Activated gamma-delta T cell treated with Interleukin-2 at 50 U/mL for 16 hours (primary cell): ENCODE measurements at regions not wholly inside any gene's neighbourhood (a gene's known extent, or its start where the extent isn't known, plus 50 kb on each side); places are given as distances from the start of the nearest gene placed in this dataset.
"Not testable (repeated sequence)": the region's sequence is repeated elsewhere in the genome, so short reads cannot be mapped to it uniquely, and the experiment has no call there.

Source experiments
- DNase-seq: peaks from one replicate; pipeline ENCODE4 v3.0.0-alpha.2; 2020

DNA sequence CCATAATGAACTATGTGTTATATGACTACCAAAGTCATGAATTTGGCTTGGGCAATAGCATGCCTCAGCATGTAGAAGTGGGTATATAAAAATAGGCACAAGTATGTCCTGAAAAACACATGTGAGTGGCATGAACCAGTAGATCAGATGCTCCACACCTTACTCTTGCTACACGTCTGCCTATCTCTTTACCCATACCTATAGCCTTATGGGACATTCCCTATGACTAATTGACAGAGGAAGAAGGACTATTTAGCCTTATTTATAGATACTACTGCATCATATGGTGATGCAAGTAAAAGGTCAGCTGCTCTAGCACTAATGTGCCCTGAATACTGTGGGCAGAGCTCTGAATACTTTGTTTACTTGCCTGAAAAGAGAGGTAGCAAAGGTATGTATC is 81.0 kb upstream of the ZPLD1 start:
- DNase-seq: no peak

DNA sequence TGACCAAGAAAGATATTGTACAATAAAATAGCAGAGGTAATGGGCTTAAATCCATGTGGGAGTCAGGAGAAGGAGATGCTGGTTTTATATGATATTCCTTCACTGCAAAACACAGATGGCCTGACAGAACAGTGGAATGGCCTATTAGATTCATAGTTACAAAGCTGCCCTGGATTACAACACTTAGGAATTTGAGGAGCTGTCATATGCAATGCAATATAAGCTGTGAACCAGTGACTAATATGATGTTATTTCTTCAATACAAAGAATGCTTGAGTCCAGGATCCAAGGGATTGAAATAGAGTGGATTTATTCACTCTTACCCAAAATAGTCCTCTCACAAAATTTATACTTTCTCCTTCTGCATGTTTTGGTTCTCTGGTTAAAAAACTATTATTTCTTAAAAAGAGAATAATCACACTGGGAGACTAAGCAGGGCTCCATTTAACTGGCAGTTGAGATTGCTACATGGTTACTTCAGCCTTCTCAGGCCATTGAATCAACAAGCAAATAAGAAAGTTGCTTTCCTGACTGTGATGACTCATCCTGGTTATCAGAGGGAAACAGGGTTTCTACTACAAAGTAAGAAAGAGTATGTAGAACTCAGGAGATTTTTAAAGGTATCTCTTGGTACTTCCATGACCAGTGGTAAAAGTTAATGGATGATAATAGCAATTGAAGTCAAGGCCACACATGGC is 79.8 kb upstream of the ZPLD1 start:
- no peak for DNase-seq

- DNase-seq: no peak
Measured at GRCh38 chr3:102356506-102356905, 78.3 kb upstream of the ZPLD1 start.

GRCh38 chr3:102357313-102357712 is 77.5 kb upstream of the ZPLD1 start:
- DNase-seq: not testable (repeated sequence)

DNA sequence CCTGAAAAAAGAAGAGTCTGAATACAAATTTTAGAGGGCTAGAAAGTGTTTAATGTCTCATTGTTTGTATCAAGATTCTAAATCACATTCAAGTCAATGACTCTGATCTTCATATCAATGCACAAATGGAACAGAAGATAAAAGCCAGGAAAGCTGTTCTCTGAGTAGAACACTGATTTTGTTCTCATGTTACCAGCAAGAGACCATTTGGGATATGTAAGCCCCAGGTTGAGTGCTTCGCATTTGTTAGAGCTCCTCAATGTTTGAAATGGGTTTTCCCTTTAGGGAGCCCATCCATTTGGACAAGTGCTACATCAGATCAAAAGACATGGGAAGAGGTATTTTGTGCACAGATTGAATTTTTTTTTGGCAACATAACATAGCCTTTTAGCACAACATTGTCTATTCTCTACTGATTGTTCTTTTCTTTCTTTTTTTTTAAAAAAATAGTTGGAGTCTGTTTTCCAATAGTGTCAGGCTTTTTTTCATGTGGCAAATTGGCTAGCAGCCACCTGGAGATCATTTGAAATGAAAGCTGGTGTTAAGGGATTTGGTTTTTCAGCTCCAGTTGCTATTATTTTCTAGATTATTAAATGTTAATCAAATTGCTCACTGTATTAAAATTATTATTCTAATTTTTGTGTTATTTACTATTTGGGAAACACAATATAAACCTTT is 74.5 kb upstream of the ZPLD1 start:
- DNase-seq: no peak

DNA sequence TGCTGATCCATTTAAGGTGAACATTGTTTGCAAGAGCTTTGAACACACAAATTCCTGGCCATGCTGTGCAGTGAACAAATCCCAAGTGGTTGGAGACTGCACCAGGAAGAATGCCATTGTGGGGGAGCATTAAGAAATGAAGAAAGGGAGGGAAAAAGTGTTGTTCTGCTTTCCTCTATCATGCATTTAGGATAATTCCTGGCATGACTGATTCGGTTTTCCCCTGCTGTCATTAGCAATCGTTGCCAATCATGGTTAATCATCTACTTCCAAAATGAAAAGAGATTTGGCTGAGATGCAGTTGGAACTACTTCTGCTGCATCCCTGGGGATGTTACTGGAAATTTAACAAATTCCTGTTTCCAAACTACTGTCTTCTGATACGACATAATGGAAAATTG is 73.7 kb upstream of the ZPLD1 start:
- no peak for DNase-seq

GRCh38 chr3:102366116-102366515 is 68.7 kb upstream of the ZPLD1 start:
- not testable (repeated sequence) for DNase-seq

DNA sequence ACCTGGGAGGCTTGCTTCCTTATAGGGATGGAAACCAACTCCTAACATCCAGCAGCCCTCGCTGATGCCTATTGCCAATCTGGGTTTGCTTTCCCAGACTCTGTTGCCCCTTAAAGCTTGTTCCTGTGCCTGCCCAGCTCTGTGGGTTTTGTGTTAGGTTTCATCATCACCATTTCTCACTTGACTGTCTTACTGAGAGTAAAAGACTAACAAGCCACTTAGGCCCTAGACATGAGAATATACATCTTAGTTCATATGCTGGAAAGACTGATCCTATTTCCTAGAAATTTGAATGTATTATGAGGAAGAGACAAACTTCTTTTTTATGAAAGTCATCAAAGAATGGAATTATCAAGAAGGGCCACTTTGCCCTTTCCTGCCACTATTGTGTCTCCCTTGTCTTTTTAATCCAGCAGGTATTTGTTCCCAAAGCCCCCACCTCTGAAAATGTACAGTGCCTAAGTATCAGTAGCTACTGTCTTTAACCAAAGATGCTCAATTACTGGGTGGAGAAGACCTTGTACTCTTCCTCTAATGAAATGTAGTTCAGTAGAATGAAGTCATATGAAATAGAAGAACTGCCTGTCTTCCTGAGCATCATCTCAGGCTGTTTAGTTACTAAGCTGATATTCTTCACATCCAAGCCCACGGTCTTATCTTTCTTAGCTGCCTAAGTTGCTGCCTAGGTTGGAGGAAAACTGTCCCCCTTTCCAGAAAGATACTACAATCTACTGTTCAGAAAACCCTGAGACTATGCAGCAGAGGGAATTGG is 59.8 kb upstream of the ZPLD1 start:
- DNase-seq: no peak

DNA sequence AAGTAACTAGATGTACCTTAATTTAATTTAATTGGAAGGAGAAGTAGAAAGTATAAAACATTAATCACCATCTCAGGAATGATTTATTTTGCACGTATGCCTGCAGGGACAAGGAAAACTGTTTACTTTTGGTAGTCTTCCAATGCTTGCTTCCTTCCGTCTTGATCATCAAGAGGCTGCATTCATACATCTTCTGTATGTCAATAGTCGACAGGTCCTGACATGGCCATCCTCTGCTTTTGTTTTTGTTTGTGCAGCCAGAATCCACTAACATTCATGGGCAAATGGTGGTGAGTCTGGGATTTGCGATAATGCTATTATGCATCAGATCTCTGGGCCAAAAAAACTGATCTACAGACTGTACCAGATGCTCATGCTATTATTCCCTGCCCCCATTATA is 56.6 kb upstream of the ZPLD1 start:
- DNase-seq: no peak

GRCh38 chr3:102382201-102382600 is 52.6 kb upstream of the ZPLD1 start:
- DNase-seq: not testable (repeated sequence)
